ENCODE measurements at regions not wholly inside any gene's neighbourhood (a gene's known extent, or its start where the extent isn't known, plus 50 kb on each side); places are given as distances from the start of the nearest gene placed in this dataset.
"Not testable (repeated sequence)": the region's sequence is repeated elsewhere in the genome, so short reads cannot be mapped to it uniquely, and the experiment has no call there.

DNA sequence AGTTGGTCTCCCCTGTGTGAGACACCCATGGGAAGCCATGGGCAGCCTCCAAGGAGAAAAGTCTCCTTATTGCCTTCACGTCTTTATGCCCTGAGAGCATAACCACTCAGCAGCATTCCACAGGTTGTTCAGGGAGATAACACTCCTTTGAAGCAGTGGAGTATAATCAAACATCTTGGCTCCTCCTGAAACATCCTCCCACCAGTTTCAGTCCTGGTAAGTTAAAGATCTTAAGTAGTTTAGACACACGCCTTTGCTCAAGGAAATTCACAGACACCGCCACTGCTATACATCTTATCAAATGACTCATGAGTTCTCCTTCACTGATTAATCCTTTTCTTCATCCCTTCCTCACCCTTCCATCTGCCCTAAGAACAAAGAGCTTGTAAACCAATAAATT, 446.5 kb upstream of the RASGRP1 start:
- FAIRE-seq; H3K27ac ChIP-seq (ENCODE audit: low read depth in 1 of 3, low read length in 2 of 3); H3K27me3 ChIP-seq (ENCODE audit: control insufficient read depth in 3 of 3, insufficient read depth in 3 of 3, low read length in 3 of 3); DNase-seq; H3K4me1 ChIP-seq (ENCODE audit: control insufficient read depth in 3 of 3, insufficient read depth in 2 of 3, low read depth in 1 of 3, low read length in 2 of 3); H3K4me3 ChIP-seq (ENCODE audit: low read depth in 1 of 3, low read length in 3 of 3); H3K36me3 ChIP-seq (ENCODE audit: control insufficient read depth in 3 of 3, insufficient read depth in 2 of 3, low read depth in 1 of 3, low read length in 3 of 3); H3K9me3 ChIP-seq (ENCODE audit: control insufficient read depth in 2 of 2, insufficient read depth in 1 of 2, low read depth in 1 of 2, low read length in 1 of 2): not testable (repeated sequence)
- WGBS, 3 donors, result 48 to 81% (median 70%) methylated on average over 3 of the region's 3 CpGs

DNA sequence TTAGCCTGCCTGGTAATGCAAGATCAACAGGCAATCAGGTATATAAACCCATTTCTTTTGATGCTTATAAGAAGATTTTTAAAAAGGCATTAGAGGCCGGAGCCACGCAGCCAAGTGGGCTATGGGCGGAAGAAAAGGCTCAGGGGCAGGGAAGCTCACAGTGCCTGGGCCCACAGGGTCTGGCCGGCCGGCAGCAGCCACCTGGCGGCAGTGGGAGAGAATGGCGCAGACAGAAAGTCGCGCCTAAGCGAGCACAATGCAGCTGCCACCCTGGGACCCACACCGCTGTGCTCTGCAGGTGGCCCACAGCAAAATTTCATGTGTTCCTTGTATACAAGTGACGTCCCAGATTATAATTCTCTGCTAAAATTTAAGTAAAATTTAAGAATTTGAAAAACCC, 448.6 kb upstream of the RASGRP1 start:
- DNase-seq (no peak), FAIRE-seq (no peak)
- Histone ChIP-seq H3K4me3 (ENCODE audit: low read depth in 1 of 3, low read length in 3 of 3) (no peak overlapping the region), H3K9me3 (ENCODE audit: control insufficient read depth in 2 of 2, insufficient read depth in 1 of 2, low read depth in 1 of 2, low read length in 1 of 2) (peaks cover 0 to 7% of the 10 kb centered on the region in 2 donors), H3K4me1 (ENCODE audit: control insufficient read depth in 3 of 3, insufficient read depth in 2 of 3, low read depth in 1 of 3, low read length in 2 of 3) (no peaks in the 10 kb centered on the region), H3K27me3 (ENCODE audit: control insufficient read depth in 3 of 3, insufficient read depth in 3 of 3, low read length in 3 of 3) (no peaks in the 10 kb centered on the region), H3K36me3 (ENCODE audit: control insufficient read depth in 3 of 3, insufficient read depth in 2 of 3, low read depth in 1 of 3, low read length in 3 of 3) (no peaks in the 10 kb centered on the region), H3K27ac (ENCODE audit: low read depth in 1 of 3, low read length in 2 of 3) (no peak overlapping the region)
- 78 to 82% (median 80%) methylated on average over 12 of the region's 12 CpGs for WGBS, 3 donors

DNA sequence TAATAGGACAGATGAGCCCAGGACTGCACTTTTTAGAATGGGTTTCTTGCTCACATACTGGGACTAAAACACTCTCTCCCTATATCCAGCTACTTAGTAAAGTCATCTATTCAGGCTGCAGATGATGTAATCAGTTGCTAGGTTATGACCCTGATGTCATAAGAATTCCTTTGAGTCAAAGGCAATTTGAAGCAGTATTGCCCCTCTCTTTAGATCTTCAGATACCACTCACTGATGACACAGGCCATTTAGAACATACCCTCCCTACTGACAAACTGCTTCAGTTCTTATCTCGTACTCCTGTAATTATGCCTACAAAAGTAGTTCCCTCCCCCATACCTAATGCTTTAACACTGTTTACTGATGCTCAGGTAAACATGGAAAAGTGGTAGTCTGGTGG, 450.1 kb upstream of the RASGRP1 start:
- H3K4me3 ChIP-seq (ENCODE audit: low read depth in 1 of 3, low read length in 3 of 3), result no peak overlapping the region
- H3K36me3 ChIP-seq (ENCODE audit: control insufficient read depth in 3 of 3, insufficient read depth in 2 of 3, low read depth in 1 of 3, low read length in 3 of 3), result no peaks in the 10 kb centered on the region
- FAIRE-seq (no peak), DNase-seq (no peak)
- H3K27ac ChIP-seq (ENCODE audit: low read depth in 1 of 3, low read length in 2 of 3), result no peak overlapping the region
- H3K27me3 ChIP-seq (ENCODE audit: control insufficient read depth in 3 of 3, insufficient read depth in 3 of 3, low read length in 3 of 3), result no peaks in the 10 kb centered on the region
- no peaks in the 10 kb centered on the region for H3K4me1 ChIP-seq (ENCODE audit: control insufficient read depth in 3 of 3, insufficient read depth in 2 of 3, low read depth in 1 of 3, low read length in 2 of 3)
- H3K9me3 ChIP-seq (ENCODE audit: control insufficient read depth in 2 of 2, insufficient read depth in 1 of 2, low read depth in 1 of 2, low read length in 1 of 2), result peaks cover 0 to 7% of the 10 kb centered on the region in 2 donors
- WGBS, 3 donors, result 0 to 35% (median 28%) methylated on average over 1 of the region's 1 CpG

DNA sequence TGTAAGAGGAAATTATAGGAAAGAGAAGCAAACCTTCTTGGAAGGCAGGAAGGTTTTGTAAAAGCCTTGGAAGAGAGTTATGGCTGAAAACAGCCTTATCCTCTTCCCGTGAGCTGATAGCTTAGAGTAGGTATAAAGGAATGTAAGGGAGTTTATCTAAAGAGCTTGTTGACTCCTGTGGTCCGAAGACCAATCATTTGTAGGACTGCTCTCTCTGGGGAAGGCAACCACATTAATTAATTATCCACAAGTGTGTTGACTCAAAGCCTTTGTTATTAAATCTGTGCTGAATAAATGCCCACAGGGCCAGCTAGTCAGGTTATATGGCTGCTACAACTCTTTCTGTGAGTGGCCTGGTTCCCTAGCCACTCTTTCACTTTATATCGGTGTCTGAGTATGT, 452.1 kb upstream of the RASGRP1 start:
- Histone ChIP-seq H3K27me3 (ENCODE audit: control insufficient read depth in 3 of 3, insufficient read depth in 3 of 3, low read length in 3 of 3) (no peaks in the 10 kb centered on the region), H3K36me3 (ENCODE audit: control insufficient read depth in 3 of 3, insufficient read depth in 2 of 3, low read depth in 1 of 3, low read length in 3 of 3) (no peaks in the 10 kb centered on the region), H3K4me3 (ENCODE audit: low read depth in 1 of 3, low read length in 3 of 3) (no peak overlapping the region), H3K9me3 (ENCODE audit: control insufficient read depth in 2 of 2, insufficient read depth in 1 of 2, low read depth in 1 of 2, low read length in 1 of 2) (peaks cover 0 to 3% of the 10 kb centered on the region in 2 donors), H3K27ac (ENCODE audit: low read depth in 1 of 3, low read length in 2 of 3) (no peak overlapping the region), H3K4me1 (ENCODE audit: control insufficient read depth in 3 of 3, insufficient read depth in 2 of 3, low read depth in 1 of 3, low read length in 2 of 3) (no peaks in the 10 kb centered on the region)
- no peak for FAIRE-seq
- WGBS, 3 donors, result 69 to 77% (median 71%) methylated on average over 3 of the region's 3 CpGs
- DNase-seq, result no peak

DNA sequence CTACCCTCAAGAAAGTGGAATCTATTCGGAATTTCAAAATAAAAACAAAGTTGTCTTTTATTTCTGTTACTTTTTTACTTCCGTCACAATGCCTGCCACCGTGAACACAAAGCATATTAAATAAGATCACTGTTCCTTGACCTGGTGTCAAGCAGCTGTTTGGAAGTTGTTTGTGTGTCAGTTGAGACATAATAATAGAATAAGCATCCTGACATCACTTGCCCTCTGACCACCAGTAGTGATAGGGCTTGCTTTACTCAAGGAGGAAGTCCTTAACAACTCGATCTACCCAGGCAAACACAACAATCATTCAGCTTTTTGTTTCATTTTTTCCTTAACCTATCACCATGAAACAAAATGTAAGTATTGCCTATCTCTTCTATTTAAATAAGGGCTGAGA, 454.4 kb upstream of the RASGRP1 start:
- Histone ChIP-seq H3K4me1 (ENCODE audit: control insufficient read depth in 3 of 3, insufficient read depth in 2 of 3, low read depth in 1 of 3, low read length in 2 of 3) (no peaks in the 10 kb centered on the region), H3K36me3 (ENCODE audit: control insufficient read depth in 3 of 3, insufficient read depth in 2 of 3, low read depth in 1 of 3, low read length in 3 of 3) (no peaks in the 10 kb centered on the region), H3K9me3 (ENCODE audit: control insufficient read depth in 2 of 2, insufficient read depth in 1 of 2, low read depth in 1 of 2, low read length in 1 of 2) (peaks cover 0 to 3% of the 10 kb centered on the region in 2 donors), H3K4me3 (ENCODE audit: low read depth in 1 of 3, low read length in 3 of 3) (no peak overlapping the region), H3K27ac (ENCODE audit: low read depth in 1 of 3, low read length in 2 of 3) (no peak overlapping the region), H3K27me3 (ENCODE audit: control insufficient read depth in 3 of 3, insufficient read depth in 3 of 3, low read length in 3 of 3) (no peaks in the 10 kb centered on the region)
- 42 to 54% (median 42%) methylated on average over 4 of the region's 4 CpGs for WGBS, 3 donors
- FAIRE-seq (no peak), DNase-seq (no peak)

DNA sequence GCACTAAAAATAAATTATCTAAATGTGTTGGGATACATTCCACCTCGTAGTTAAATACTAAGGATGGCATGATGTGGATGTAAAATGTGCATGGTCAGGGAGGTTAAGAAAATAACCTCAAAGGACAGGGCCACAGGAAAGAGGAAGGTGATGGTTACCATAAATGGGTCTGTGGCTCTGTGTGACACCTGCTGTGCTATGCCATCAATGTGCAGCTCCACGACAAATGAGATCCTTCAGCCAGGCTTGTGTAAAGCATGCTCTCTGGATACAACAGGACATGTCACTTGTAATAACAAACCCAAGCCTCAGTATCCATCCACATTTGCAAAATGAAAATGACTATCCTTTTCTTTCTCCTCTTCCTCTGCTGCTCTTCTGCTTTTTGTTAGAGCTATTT, 456.7 kb upstream of the RASGRP1 start:
- Histone ChIP-seq H3K9me3 (ENCODE audit: control insufficient read depth in 2 of 2, insufficient read depth in 1 of 2, low read depth in 1 of 2, low read length in 1 of 2) (peaks cover 0 to 3% of the 10 kb centered on the region in 2 donors), H3K27ac (ENCODE audit: low read depth in 1 of 3, low read length in 2 of 3) (no peak overlapping the region), H3K4me1 (ENCODE audit: control insufficient read depth in 3 of 3, insufficient read depth in 2 of 3, low read depth in 1 of 3, low read length in 2 of 3) (no peaks in the 10 kb centered on the region), H3K4me3 (ENCODE audit: low read depth in 1 of 3, low read length in 3 of 3) (no peak overlapping the region), H3K27me3 (ENCODE audit: control insufficient read depth in 3 of 3, insufficient read depth in 3 of 3, low read length in 3 of 3) (no peaks in the 10 kb centered on the region), H3K36me3 (ENCODE audit: control insufficient read depth in 3 of 3, insufficient read depth in 2 of 3, low read depth in 1 of 3, low read length in 3 of 3) (no peaks in the 10 kb centered on the region)
- FAIRE-seq (no peak), DNase-seq (no peak)
- 65 to 66% (median 66%) methylated on average over 2 of the region's 2 CpGs for WGBS, 3 donors

DNA sequence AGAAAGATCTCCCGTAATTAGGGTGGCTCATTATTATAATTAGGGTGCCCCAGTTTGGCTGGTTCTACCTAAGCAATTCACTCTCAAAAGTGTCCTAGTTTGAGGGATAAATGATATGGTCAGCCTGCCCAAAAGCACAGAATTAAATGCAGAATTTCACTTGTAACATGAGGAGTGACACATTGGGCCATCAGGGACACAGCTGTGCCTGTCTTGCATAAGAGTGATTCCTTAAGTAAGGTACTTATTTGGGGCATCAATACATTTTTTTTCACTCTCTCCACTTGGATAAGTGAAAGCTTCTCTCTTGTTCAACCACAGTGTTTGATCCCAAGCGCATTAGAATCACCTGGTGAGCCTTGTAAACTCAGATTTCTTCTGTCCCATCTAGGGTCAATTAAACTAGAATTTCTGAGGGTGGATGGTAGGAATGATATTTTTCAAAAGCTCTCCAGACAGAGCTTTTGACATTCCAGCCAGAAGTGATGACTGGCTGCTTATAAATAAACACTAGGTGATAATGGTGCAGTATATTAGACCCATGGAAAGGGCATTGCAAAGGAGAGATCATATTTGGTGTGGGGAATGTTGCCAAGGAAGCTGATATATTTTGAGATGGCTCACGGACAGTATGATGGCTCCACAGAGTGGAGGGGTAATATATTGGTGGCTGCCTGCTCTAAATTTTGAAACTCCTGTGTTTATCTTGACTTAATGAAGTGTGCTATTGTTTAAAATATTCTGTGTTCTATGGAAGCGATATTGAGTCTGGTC, 458.1 kb upstream of the RASGRP1 start:
- H3K27me3 ChIP-seq (ENCODE audit: control insufficient read depth in 3 of 3, insufficient read depth in 3 of 3, low read length in 3 of 3), result no peaks in the 10 kb centered on the region

DNA sequence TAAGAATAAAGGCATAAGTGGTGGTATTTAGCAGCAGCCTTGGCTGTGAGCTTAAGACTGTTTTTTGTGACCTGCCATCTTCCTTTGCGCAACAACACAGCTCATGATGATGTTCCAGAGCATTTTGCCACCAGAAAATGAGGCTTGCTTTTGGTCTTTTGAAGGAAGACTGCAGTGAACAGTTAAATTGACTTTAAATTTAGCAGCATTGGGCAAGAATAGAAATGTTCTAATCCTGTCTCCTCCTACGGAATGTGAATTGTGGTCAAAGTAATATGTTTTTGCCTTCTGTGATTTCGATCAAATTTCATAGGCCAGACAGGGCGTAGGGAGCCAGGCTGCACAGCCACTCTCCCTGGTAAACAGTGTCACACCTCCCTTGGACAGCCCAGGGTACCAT, 460.7 kb upstream of the RASGRP1 start:
- H3K9me3 ChIP-seq (ENCODE audit: control insufficient read depth in 2 of 2, insufficient read depth in 1 of 2, low read depth in 1 of 2, low read length in 1 of 2), result no peaks in the 10 kb centered on the region
- H3K36me3 ChIP-seq (ENCODE audit: control insufficient read depth in 3 of 3, insufficient read depth in 2 of 3, low read depth in 1 of 3, low read length in 3 of 3), result no peaks in the 10 kb centered on the region
- no peak for DNase-seq
- no peak overlapping the region for H3K4me3 ChIP-seq (ENCODE audit: low read depth in 1 of 3, low read length in 3 of 3)
- no peak for FAIRE-seq
- H3K4me1 ChIP-seq (ENCODE audit: control insufficient read depth in 3 of 3, insufficient read depth in 2 of 3, low read depth in 1 of 3, low read length in 2 of 3), result no peaks in the 10 kb centered on the region
- 88 to 92% (median 91%) methylated on average over 4 of the region's 4 CpGs for WGBS, 3 donors
- no peak overlapping the region for H3K27ac ChIP-seq (ENCODE audit: low read depth in 1 of 3, low read length in 2 of 3)
- no peaks in the 10 kb centered on the region for H3K27me3 ChIP-seq (ENCODE audit: control insufficient read depth in 3 of 3, insufficient read depth in 3 of 3, low read length in 3 of 3)

More for the DNA sequence above, 458.1 kb upstream of the RASGRP1 start:
- WGBS, 3 donors, result 85 to 87% (median 87%) methylated on average over 4 of the region's 4 CpGs
- Histone ChIP-seq H3K4me1 (ENCODE audit: control insufficient read depth in 3 of 3, insufficient read depth in 2 of 3, low read depth in 1 of 3, low read length in 2 of 3) (no peaks in the 10 kb centered on the region), H3K9me3 (ENCODE audit: control insufficient read depth in 2 of 2, insufficient read depth in 1 of 2, low read depth in 1 of 2, low read length in 1 of 2) (no peaks in the 10 kb centered on the region), H3K27ac (ENCODE audit: low read depth in 1 of 3, low read length in 2 of 3) (no peak overlapping the region), H3K4me3 (ENCODE audit: low read depth in 1 of 3, low read length in 3 of 3) (no peak overlapping the region), H3K36me3 (ENCODE audit: control insufficient read depth in 3 of 3, insufficient read depth in 2 of 3, low read depth in 1 of 3, low read length in 3 of 3) (no peaks in the 10 kb centered on the region)
- FAIRE-seq, result no peak
- DNase-seq, result no peak

DNA sequence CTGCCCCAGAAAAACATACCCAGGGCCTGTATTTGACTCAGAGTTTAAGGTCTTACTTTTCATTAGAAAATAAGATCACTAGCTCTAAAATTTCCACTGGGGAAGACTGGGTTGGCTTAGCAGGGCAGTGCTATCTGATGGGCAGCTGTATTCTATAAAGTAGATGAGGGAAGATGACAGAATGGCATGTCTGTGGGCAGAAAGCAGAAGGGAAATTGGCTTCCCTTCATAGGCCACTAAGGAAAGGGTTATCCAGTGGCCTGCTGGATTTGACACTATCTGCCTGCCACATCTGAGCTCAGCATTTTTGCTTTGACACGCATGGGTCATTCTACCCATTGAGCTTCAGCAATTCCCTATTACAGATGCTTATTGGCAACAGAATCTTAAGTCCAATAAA, 461.3 kb upstream of the RASGRP1 start:
- DNase-seq, result no peak
- Histone ChIP-seq H3K9me3 (ENCODE audit: control insufficient read depth in 2 of 2, insufficient read depth in 1 of 2, low read depth in 1 of 2, low read length in 1 of 2) (no peaks in the 10 kb centered on the region), H3K4me3 (ENCODE audit: low read depth in 1 of 3, low read length in 3 of 3) (no peak overlapping the region), H3K27ac (ENCODE audit: low read depth in 1 of 3, low read length in 2 of 3) (no peak overlapping the region), H3K4me1 (ENCODE audit: control insufficient read depth in 3 of 3, insufficient read depth in 2 of 3, low read depth in 1 of 3, low read length in 2 of 3) (no peaks in the 10 kb centered on the region), H3K27me3 (ENCODE audit: control insufficient read depth in 3 of 3, insufficient read depth in 3 of 3, low read length in 3 of 3) (no peaks in the 10 kb centered on the region), H3K36me3 (ENCODE audit: control insufficient read depth in 3 of 3, insufficient read depth in 2 of 3, low read depth in 1 of 3, low read length in 3 of 3) (no peaks in the 10 kb centered on the region)
- no peak for FAIRE-seq
- 87 to 96% (median 88%) methylated on average over 1 of the region's 1 CpG for WGBS, 3 donors

Measured in small intestine (tissue), 7 donors.